C1 segment of cervical spinal cord (tissue), 14 donors: ENCODE measurements at regions not wholly inside any gene's neighbourhood (a gene's known extent, or its start where the extent isn't known, plus 50 kb on each side); places are given as distances from the start of the nearest gene placed in this dataset.

ENCODE experiments used
- DNase-seq, 14 donors: peaks; one replicate each; lab custom pipeline; 2025; lab: John Stamatoyannopoulos, UW

DNA sequence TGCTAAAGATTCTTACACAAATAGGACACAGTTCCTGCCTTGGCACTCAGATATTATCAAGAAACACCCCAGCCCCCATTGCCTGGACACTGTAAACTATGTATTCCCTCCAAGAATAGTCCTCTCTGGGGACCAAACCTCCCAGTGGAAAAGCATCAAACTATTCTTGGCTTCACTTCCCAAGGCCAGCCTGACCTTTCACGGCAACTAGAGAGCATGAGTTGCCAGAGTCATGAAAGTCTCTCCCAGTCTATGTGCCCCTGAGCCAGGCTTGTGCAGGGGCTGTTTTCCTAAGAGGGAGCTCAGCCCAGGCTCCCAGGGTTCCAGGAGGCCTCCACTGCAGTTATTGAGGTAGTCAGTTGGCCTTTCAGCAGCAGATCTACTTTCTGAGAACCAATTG lies 251.9 kb upstream of the TGFBR2 start:
- DNase-seq, result no peak

DNA sequence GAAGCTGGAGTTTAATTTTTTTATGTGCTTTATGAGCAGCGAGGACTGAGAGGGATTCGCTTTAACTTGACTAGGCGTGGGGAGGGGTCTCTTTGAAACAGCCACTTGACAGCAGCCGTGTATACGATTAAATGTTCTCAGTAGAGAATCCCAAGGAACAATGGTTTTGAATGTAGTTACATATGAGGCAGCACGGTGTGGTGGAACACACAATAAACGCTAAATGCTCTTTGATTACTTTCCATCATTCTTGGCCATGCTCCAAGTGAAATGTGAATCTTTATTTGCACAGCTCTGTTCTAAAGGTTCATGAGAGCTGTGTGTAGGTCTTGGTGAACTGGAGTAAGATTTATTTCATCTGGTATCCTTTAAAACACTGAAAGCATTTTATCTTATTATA lies 251.4 kb upstream of the TGFBR2 start:
- no peak for DNase-seq

DNA sequence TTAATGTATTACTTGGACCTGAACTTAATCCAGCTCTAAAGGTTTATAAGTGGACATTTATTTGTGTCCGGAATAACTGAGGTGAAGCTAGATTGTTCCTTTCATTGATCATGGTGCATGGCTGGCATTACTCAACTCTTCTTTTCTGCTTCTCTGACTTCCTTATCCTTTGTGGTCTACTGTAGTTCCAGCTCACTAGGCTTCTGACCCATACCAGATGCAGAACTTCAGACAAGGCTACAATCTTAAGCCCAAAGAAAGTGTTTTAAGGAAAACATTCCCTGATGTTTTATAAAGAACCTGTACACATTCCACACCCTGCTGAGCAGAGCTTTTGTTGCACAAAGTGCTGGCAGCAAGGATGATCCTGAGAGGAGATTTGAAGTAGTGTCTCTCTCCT lies 250.8 kb upstream of the TGFBR2 start:
- no peak for DNase-seq

DNA sequence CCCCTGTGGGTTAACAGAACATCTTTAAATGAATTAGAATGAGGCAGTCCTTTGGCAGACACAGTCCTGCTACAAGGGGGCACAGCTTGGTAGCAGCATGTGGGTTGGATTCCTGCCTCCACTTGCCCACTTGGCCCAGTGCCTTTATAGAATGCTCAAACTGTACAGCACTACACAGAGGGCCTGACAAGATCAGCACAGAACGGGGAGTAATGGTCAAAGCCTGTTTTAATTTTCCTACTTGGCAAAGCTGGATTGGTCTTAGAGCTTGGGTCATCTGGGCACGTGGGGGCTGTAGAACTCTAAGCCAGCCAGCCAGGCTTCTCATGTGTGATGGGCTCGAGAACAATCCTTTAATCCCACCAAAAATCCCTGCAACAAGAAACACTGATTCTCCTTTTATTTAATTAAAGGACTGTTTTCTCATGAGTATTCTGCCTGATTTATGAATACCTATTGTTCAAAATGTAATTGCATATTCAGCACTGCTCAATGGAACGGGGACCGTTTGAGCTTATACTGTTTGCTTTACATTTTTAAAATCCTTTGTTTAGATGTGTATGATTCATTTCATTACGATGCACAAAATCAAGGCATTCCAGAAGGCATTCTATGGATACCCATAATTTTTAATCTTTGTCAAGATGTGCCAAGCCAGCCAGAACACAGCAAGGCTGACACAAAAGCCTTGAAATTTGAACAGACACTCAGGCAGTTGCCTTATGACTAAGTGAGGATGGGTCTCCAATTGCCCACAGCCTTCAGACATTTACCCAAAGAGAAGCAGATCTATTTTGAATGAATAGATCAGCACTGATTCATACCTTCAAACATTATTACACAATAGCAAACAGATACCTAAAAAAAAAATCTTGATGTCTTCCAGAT lies 249.3 kb upstream of the TGFBR2 start:
- DNase-seq, result no peak

DNA sequence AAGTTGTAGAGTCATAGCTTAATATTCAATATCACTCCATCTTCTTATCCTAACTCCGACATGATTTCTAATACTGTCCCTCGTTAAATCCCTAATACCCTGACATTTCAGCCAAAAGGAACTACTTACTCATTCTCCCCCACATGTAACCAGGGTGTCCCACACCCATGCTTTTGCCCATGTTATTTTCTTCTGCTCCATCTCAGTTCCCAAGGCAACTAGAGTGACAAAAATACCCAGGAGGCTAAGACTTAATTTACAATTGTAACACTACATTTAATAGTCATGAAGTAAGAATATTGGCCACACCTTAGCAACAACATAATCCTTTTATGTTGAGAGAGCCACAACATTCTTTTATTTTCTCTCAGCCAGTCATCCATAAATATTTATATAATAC lies 248.5 kb upstream of the TGFBR2 start:
- DNase-seq, result no peak

DNA sequence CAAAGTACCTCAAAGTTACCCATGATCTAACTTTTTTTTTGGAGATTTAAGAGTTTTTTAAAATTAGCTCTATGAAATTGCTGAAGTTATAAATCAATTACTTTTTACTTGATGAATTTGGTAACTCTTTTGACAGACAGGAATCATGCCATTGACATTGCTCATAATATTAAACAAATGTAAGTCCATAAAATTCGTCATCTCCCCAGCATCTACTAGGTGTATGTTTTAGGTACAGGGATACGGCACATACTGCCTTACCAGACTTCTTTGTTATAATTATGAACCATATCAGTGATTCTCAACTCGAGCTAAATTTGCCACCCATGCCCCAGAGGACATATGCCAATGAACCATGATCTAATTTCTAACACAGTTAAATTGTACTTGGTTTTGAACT lies 247.5 kb upstream of the TGFBR2 start:
- no peak for DNase-seq

DNA sequence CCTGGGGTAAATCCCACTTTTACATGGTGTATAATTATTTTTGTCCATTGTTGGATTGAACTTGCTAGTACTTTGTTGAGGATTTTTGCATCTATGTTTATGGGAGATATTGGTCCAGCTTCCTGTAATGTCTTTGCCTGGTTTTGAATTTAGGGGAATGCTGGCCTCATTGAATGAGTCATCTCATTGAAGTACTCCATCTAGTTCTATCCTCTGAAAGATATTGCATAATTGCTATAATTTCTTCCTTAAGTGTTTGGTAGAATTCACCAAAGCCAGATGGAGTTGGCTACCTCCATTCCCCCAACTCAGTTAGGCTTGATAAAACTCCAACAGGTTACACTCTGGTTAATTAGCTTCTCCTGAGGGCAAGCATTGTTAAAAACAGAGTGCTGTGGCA lies 237.4 kb upstream of the TGFBR2 start:
- no peak for DNase-seq

DNA sequence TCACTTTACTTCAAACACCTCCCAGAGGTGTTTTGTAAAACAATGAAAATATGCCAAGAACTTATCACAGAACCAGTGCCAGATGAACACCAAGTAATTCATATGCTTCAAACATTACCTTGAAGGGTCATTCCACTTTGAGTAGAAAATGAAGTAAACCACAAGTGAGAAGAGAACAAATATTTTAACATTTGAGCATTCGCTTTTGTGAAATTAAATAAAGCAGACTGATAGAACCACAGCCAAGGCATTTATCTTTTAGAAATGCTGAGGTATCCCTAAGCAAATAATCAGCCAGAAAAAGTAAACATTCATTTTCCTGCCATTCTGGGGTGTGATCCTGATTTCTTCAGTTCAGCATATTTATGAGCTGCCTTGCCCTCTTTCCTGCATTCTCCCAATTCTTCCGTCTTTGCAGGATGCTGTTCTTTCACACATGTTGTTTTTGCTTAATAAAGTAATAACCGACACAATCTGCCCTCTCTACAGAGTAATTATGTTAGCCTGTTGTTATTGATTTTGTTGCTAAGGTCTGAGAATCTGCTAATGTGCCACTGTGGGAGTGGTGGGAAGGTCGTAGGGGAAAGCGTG lies 235.6 kb upstream of the TGFBR2 start:
- no peak for DNase-seq

DNA sequence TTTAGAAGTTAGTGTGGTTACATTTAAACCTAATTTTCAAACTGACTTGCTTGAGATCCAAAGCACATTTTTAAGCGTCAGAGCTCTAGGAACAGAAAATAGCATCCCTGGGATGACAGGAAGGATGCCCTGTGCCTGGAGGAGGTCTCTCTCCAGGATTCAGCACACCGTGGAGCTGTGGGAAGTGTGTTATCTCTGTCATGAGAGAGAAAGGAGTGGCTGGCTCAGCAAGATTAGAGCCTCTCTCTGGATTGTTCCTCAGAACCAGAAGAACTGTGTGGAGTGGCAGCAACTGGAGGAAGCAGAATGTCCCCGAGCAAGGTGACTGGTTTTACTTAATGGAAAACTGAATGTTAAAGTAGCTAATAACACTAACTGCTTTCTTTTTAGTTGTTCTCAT lies 233.6 kb upstream of the TGFBR2 start:
- DNase-seq, result no peak

DNA sequence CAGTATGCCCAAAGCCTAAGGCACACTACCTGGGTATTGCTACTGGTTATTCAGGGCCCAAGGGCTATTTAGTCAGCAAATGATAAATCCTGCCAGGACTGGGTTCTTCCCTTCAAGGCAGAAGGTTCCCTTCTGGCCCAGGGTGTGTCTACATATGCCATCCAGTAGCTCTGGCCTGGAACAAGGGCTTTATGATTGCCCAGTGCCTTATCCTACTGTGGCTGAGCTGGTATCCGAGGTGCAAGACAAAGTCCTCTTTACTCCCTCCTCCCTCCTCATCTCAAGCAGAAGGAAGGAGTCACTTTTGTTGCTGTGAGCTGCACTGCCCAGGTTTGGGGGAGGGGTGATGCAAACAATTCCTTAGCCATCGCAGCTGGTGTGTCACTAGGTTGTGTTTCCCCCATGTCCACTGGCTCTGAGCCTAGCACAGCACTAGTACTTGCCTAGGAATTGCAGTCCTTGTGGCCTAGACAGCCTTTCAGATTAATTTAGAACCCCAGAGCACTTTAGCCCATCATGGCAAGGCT lies 221.8 kb upstream of the TGFBR2 start:
- DNase-seq, result no peak

DNA sequence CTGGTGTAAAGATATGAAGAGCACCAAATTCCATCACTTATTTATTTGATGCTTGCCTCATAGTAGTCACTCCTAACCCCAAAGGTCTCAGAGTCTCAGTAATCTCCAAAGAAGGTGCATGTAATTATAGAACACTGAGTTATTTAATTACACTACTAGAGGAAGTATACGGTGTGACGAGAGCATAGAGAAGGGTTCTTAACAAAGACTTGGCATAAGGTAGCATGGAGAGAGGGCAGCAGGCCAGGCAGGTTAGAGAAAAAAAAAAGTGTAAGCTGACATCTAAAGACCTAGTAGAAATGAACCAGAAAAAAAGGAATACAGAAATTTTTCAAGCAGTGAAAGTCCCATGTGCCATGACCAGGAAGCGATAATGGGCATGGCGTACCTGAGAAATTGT lies 213.3 kb upstream of the TGFBR2 start:
- DNase-seq, result no peak

DNA sequence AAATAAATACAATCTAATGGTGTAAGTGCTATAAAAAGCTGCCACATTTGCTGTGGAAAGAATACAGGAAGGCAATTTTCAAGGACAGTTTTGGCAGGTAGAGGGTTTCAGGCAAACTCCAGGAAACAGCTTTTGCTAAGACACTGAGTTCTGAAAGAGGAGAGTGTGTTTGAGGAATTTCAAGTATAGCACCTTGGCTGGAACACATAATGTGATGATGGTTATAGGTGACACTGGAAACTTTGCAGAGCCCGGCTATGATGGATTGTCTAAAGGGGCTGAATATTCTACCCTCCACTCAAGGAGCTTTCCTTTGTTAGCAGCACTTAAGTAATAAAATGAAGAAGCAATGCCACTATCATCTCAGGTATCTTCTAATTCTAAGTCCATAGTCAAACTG lies 209.4 kb upstream of the TGFBR2 start:
- DNase-seq, result no peak

DNA sequence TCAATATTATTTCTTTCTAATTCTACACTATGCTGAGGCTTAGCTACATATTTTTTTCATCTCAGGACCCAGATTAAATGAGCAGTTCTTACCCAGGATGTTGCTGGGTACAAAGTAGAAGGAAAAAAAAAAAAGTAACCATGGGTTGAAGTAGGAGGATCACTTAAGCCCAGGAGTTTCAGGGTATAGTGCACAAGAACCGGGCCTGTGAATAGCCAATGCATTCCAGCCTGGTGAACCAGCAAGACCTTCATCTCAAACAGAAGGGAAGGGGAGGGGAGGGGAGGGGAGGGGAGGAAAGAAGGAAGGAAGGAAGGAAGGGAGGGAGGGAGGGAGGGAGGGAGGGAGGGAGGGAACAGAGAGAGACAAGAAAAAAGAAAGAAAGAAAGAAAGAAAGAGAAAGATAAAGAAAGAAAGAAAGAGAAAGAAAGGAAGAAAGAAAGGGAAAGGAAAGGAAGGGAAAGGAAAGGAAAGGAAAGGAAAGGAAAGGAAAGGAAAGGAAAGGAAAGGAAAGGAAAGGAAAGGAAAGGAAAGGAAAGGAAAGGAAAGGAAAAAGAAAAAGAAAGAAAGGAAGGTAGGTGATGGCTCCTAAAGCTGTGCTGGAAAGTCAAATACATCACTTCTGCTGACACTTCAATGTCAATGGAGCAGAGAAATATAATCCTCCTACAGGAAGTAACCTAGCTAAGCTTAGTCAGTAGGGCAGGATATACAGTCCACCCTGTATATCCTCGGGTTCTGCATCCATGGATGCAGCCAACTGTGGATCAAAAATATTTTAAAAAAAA lies 206.8 kb upstream of the TGFBR2 start:
- no peak for DNase-seq

DNA sequence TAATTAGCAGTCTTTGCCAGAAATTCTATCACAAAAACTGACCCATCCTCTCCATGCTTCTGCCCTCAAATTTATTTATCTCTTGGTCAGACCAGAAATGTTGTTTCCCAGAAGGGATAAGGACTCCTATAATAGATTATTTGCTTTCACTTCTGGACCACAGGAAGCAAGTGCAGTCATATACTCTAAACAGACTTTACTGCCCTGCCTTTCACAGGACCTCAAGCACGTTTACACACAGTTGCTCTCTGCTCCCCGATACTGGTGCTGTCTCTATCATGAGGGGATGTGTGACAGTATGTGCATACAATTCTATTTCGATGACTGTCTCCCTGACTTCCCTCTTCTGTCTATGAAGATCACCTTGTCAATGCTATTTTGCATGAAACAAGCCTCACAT lies 205.5 kb upstream of the TGFBR2 start:
- no peak for DNase-seq

DNA sequence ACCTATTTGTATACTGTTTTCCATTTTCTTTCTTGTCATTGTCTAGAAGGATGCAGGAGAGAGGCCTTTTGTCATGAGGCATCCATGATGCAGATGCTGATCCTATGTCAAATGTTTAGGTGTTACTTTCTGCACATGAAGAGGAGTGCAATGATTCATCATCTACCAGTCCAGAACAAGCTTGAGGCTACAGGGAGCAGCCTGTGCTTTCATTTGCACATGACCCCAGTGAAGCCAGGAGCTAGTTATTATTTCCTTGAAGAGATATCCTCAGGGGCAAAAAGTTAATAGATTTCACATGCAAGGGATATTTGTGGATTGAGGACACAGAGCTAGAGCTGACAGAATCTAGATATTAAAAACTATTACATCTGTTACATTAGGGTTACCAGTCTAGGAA lies 204.4 kb upstream of the TGFBR2 start:
- no peak for DNase-seq

DNA sequence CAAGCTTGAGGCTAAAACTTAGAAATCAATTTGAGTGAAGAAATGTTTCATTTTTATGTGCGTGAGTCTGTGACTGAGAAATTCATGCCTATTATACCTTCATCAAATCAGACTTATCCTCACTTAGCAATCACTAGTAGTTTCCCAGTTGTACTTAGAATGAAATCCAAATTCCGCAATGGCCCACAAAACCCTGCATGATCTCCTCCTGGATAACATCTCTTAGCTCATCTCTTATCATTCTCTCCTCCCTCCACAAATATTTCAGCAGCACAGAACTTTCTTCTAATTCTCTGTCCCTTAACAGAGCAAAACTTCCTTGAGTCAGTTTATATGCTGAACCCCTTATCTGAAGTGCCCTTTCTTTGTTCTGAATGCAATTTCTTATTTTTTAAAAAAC lies 198.8 kb upstream of the TGFBR2 start:
- DNase-seq, result no peak

DNA sequence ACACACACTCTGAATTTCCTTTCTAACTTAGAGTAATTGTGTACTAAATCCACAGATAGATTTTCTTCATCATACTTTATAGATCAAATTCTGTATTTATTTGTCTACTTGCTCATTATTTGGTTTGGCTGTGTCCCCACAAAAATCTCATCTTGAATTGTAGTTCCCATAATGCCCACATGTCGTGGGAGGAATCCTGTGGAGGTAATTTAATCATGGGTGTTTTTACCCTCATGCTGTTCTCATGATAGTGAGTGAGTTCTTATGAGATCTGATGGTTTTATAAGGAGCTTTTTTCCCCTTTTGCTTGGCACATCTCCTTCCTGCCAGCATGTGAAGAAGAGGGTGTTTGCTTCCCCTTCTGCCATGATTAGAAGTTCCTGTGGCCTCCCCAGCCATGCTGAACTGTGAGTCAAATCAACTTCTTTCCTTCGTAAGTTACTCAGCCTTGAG lies 198.3 kb upstream of the TGFBR2 start:
- no peak for DNase-seq

DNA sequence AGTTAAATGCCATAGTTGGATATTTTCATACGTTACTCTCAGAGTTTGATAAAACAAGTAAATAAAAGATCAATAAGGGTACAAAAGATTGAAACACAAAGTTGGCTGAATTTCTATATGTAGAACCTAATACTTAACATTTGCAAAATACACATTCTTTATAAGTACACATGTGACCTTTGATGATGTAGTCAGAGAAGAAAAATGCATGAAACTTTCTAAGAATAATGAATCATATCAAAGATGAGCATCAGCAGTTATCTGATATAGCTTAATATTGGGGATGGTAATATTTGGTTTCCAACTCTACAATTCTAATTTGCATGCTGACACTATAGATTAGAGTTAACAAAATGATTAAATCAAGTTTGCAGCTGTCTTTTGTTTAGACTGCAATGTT lies 188.0 kb upstream of the TGFBR2 start:
- DNase-seq, result no peak

DNA sequence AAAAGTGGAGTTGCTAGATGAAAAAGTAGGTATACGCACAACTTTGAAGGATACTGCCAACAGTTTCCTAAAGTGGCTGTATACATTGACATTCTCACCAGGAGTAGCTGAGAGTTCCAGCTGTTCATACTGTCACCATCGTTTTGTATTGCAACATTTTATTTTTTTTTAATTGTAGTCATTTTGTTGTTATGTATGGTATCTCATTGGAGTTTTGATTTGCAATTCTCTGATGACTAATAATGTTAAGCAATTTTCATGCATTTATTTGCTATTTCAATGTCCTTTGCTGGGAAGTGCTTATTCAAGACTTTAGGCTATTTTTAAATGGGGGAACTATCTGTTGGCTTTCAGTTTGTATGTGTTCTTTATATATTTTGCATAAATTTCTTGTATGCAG lies 185.1 kb upstream of the TGFBR2 start:
- DNase-seq, result no peak

DNA sequence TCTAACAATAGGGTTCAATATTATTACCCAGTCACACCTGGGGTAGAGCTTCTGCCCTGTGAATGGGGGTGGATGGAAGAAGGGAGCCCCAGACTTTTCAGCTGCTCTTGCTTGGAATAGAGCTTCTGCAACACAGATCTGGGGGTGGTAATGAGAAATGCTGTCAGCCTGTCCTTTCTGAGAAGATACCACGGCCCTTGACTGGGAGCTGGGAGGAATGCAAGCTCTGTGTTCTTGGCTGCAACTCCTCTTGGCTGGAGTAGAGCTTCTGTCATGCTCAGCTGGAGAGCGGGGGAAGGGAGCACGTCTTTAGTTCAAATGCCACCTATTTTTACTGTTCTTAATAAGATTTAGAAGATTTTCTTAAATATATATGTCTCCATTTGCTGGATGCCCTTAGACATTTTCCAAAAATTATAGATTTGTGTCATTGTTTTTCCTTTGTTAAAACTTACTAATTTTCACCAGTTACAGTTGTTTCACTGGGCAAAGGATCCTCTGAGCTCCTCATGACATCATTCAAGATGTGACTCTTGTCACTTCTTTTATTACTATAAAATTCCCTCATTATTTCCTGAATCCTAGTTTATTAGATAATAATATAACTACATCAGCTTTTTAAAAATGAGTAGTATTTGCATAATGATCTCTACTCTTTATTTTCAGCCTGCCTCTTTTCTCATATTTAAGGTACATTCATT lies 180.0 kb upstream of the TGFBR2 start:
- peak in 4 of 14 donors; percentile 9 to 46 (median 14) for DNase-seq

DNA sequence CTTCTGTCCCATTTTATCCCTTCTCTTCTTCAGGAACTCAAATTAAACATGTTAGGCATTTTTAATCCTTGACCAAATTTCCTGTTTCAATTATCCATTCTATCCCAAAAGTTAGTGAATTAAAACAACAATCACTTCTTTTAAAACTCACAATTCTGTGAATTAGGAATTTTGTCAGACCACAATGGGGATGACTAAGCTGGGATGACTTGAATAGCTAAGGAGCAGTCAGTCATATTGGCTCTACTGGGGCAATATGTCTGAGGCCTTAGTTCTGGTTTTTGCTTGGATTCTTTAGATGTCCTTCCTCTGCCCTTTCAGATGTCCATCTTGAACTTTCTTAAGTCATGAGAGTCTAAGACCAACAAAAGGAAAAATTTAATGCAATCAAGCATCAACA lies 178.2 kb upstream of the TGFBR2 start:
- DNase-seq, result no peak

DNA sequence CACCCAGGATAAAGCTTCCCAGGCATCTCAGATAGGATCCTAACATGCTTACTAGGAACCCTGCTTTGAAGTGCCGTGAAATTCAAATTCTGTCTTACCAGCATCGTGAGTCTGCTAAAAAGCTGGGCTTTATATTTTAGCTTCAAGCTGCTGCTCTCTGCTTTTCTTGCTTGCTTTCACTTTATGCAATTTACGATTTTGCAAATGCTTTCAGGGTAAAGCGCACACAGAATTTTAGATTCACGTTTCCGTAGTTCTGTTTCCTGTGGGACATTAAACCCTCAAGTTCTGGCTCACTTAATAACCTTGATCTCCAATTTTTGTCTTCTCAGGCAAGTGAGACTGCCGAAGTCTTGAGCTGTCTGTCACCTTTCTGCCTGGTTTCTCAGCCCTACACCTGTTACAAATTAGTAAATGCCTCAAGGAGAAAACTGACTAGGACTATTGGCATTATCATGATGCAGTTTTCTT lies 170.5 kb upstream of the TGFBR2 start:
- DNase-seq, result no peak
